ENCODE measurements at regions not wholly inside any gene's neighbourhood (a gene's known extent, or its start where the extent isn't known, plus 50 kb on each side); places are given as distances from the start of the nearest gene placed in this dataset.

GRCh38 chr17:70929226-70929625, 759.9 kb downstream of the KCNJ2 start:
- TF ChIP-seq CTCF (conservative IDR thresholded peaks at IDR 0.05) (no peak), ZFX (IDR thresholded peaks at IDR 0.05) (no peak)
